B cell (primary cell): ENCODE measurements at regions not wholly inside any gene's neighbourhood (a gene's known extent, or its start where the extent isn't known, plus 50 kb on each side); places are given as distances from the start of the nearest gene placed in this dataset.

Experiments used
- ATAC-seq: fragments of 200-7000 bp; cut with Tn5 transposase; one replicate; pipeline ENCODE4 v1.10.0; 2021; ENCODE audit warnings: low read depth, mild to moderate bottlenecking, moderate number of reproducible peaks, moderate library complexity
- CTCF ChIA-PET: fragments of 350-600 bp; sonication (Branson Sonifier 250); formaldehyde crosslinking; loops from one replicate; lab custom pipeline; 2021; ENCODE audit warnings: antibody characterized with exemption, inconsistent platforms; lab: Charles Lee
- POLR2A ChIA-PET: fragments of 350-600 bp; sonication (Branson Sonifier 250); formaldehyde crosslinking; loops from one replicate; lab custom pipeline; 2021; ENCODE audit warnings: antibody characterized with exemption; lab: Charles Lee
- DNase-seq: peaks from one replicate; pipeline ENCODE4 v3.0.0; 2013
- H2AFZ ChIP-seq: 2 replicates; pipeline ENCODE4 v1.6.1; 2012; ENCODE audit warnings: mild to moderate bottlenecking, low read depth, low read length; ENCODE audit not compliant: insufficient read depth, poor library complexity, severe bottlenecking
- H3K27ac ChIP-seq, 2 donors: 1 replicate in 1 of 2; 2 replicates in 1 of 2; pipeline ENCODE4 v1.5.1; 2012 to 2013; ENCODE audit warnings: low read length in 2 of 2, mild to moderate bottlenecking in 2 of 2, moderate library complexity in 1 of 2
- H3K27me3 ChIP-seq, 4 experiments: fragments of 200-600 bp in 1 of 4; sonication (generic) in 1 of 4; replicated peaks in 1 of 4; 1 replicate in 2 of 4; 2 replicates in 2 of 4; pipeline versions ENCODE4 v1.6.1 to v1.7.0; 2013 to 2016; ENCODE audit warnings: low read length in 3 of 4, mild to moderate bottlenecking in 2 of 4, mixed read lengths in 1 of 4, moderate library complexity in 1 of 4; ENCODE audit not compliant: insufficient read depth in 4 of 4, control insufficient read depth in 3 of 4; ENCODE audit errors: control extremely low read depth in 1 of 4
- H3K36me3 ChIP-seq, 2 experiments: replicated peaks in 1 of 2; 1 replicate in 1 of 2; 2 replicates in 1 of 2; pipeline versions ENCODE4 v1.6.1 to v1.7.1; 2013; ENCODE audit warnings: low read length in 1 of 2; ENCODE audit not compliant: insufficient read depth in 2 of 2, control insufficient read depth in 1 of 2; ENCODE audit errors: control extremely low read depth in 1 of 2, extremely low read depth in 1 of 2
- H3K4me1 ChIP-seq, 2 donors: fragments of 200-600 bp in 1 of 2; sonication (generic) in 1 of 2; 1 replicate in 1 of 2; 2 replicates in 1 of 2; pipeline versions ENCODE4 v1.5.1 to v1.6.1; 2013 to 2017; ENCODE audit warnings: low read length in 2 of 2; ENCODE audit not compliant: control insufficient read depth in 2 of 2, insufficient read depth in 2 of 2
- H3K4me2 ChIP-seq: replicated peaks from 2 replicates; pipeline ENCODE3; 2012; ENCODE audit warnings: mild to moderate bottlenecking, low read depth, low read length; ENCODE audit not compliant: poor library complexity, severe bottlenecking
- H3K4me3 ChIP-seq, 5 experiments: fragments of 200-600 bp in 1 of 5; sonication (generic) in 1 of 5; 1 replicate in 3 of 5; 2 replicates in 2 of 5; pipeline versions ENCODE4 v1.5.1 to v1.7.0; 2011 to 2016; ENCODE audit warnings: low read length in 4 of 5, mild to moderate bottlenecking in 4 of 5, low read depth in 2 of 5, control low read depth in 1 of 5, moderate library complexity in 1 of 5; ENCODE audit not compliant: insufficient read depth in 1 of 5; ENCODE audit errors: control extremely low read depth in 1 of 5, extremely low read depth in 1 of 5
- H3K79me2 ChIP-seq: fragments of 200-600 bp; sonication (generic); one replicate; pipeline ENCODE4 v1.6.0; 2016; ENCODE audit warnings: low read length; ENCODE audit not compliant: control insufficient read depth, insufficient read depth
- H3K9ac ChIP-seq: fragments of 200-600 bp; sonication (generic); 2 replicates; pipeline ENCODE4 v1.6.1; 2017; ENCODE audit warnings: mild to moderate bottlenecking, low read length, moderate library complexity
- H3K9me3 ChIP-seq, 3 donors: one replicate each; pipeline versions ENCODE4 v1.6.1 to v1.7.1; 2013; ENCODE audit warnings: low read length in 2 of 3; ENCODE audit not compliant: control insufficient read depth in 2 of 3, insufficient read depth in 1 of 3; ENCODE audit errors: control extremely low read depth in 1 of 3
- H4K20me1 ChIP-seq: 2 replicates; pipeline ENCODE4 v1.6.0; 2012; ENCODE audit warnings: mild to moderate bottlenecking, low read length; ENCODE audit not compliant: insufficient read depth, control insufficient read depth, poor library complexity, severe bottlenecking
- H3K27ac Mint-ChIP-seq: one replicate; pipeline ENCODE4 v1.8.0; 2021; ENCODE audit warnings: mixed read lengths
- H3K27me3 Mint-ChIP-seq: one replicate; pipeline ENCODE4 v1.8.0; 2021; ENCODE audit warnings: mixed read lengths
- H3K4me1 Mint-ChIP-seq: one replicate; pipeline ENCODE4 v1.8.0; 2021; ENCODE audit warnings: mixed read lengths
- H3K4me3 Mint-ChIP-seq: one replicate; pipeline ENCODE4 v1.8.0; 2021; ENCODE audit warnings: mixed read lengths
- H3K9me3 Mint-ChIP-seq: one replicate; pipeline ENCODE4 v1.8.0; 2022; ENCODE audit warnings: mixed read lengths; ENCODE audit not compliant: insufficient read depth
- EZH2 ChIP-seq: IDR thresholded peaks from 2 replicates; pipeline ENCODE4 v1.6.1; 2012; ENCODE audit warnings: borderline replicate concordance, low read depth, mild to moderate bottlenecking, moderate library complexity, low read length; ENCODE audit not compliant: insufficient read depth, poor library complexity, severe bottlenecking
- WGBS: methylation state at CpG from one replicate; pipeline ENCODE4 v1.1.5; 2013; ENCODE audit warnings: missing lambda C conversion rate; ENCODE audit not compliant: insufficient coverage; 5-methylcytosine and 5-hydroxymethylcytosine counted together
- intact Hi-C: fragments of 100-400 bp; cut with micrococcal nuclease; formaldehyde crosslinking; loops from one replicate; pipeline ENCODE4 v1.10.0; 2022
- TF ChIP-seq, protein P1 (sequence below): fragments of 200-600 bp; IDR thresholded peaks from one replicate; pipeline ENCODE4 v1.8.0; 2022; ENCODE audit warnings: antibody characterized with exemption, mild to moderate bottlenecking

GRCh38 chr3:117080872-117081271 is 371.3 kb downstream of the TUSC7 start:
- Histone ChIP-seq H4K20me1 (no peaks in the 10 kb centered on the region), H3K79me2 (no peaks in the 10 kb centered on the region), H3K4me1 (no peaks in the 10 kb centered on the region), H3K9me3 (no peaks in the 10 kb centered on the region), H3K27ac (no peak overlapping the region), H3K9ac (no peak overlapping the region), H3K4me3 (no peak overlapping the region), H3K27me3 (no peaks in the 10 kb centered on the region), H3K4me2 (no peak overlapping the region), H3K36me3 (no peaks in the 10 kb centered on the region), H2AFZ (no peak overlapping the region)
- H3K4me1 Mint-ChIP-seq, result no peaks in the 10 kb centered on the region
- ChIA-PET POLR2A (no interaction called here), CTCF (no interaction called here)
- no peaks in the 10 kb centered on the region for H3K27me3 Mint-ChIP-seq
- no peak overlapping the region for H3K27ac Mint-ChIP-seq
- no peak for TF ChIP-seq EZH2
- TF ChIP-seq, protein P1, sequence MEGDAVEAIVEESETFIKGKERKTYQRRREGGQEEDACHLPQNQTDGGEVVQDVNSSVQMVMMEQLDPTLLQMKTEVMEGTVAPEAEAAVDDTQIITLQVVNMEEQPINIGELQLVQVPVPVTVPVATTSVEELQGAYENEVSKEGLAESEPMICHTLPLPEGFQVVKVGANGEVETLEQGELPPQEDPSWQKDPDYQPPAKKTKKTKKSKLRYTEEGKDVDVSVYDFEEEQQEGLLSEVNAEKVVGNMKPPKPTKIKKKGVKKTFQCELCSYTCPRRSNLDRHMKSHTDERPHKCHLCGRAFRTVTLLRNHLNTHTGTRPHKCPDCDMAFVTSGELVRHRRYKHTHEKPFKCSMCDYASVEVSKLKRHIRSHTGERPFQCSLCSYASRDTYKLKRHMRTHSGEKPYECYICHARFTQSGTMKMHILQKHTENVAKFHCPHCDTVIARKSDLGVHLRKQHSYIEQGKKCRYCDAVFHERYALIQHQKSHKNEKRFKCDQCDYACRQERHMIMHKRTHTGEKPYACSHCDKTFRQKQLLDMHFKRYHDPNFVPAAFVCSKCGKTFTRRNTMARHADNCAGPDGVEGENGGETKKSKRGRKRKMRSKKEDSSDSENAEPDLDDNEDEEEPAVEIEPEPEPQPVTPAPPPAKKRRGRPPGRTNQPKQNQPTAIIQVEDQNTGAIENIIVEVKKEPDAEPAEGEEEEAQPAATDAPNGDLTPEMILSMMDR, result no peak
- intact Hi-C loops, result no loop called here
- ATAC-seq (no peak), DNase-seq (no peak)
- no CpG with 5 or more reads among the region's 2 CpGs for WGBS
- H3K9me3 Mint-ChIP-seq, result no peaks in the 10 kb centered on the region
- no peak overlapping the region for H3K4me3 Mint-ChIP-seq

- H3K27ac ChIP-seq, result no peak overlapping the region
- no peaks in the 10 kb centered on the region for H3K27me3 ChIP-seq
- H3K4me3 ChIP-seq, result no peak overlapping the region
- no peak overlapping the region for H3K4me2 ChIP-seq
- H3K9me3 ChIP-seq, result no peaks in the 10 kb centered on the region
- ChIA-PET CTCF (no interaction called here), POLR2A (no interaction called here)
- no peak overlapping the region for H2AFZ ChIP-seq
- Mint-ChIP-seq H3K4me1 (no peaks in the 10 kb centered on the region), H3K27ac (no peak overlapping the region), H3K9me3 (no peaks in the 10 kb centered on the region), H3K27me3 (no peaks in the 10 kb centered on the region), H3K4me3 (no peak overlapping the region)
- intact Hi-C loops, result no loop called here
- H3K79me2 ChIP-seq, result no peaks in the 10 kb centered on the region
- ATAC-seq (no peak), DNase-seq (no peak)
- H3K4me1 ChIP-seq, result no peaks in the 10 kb centered on the region
- no peak overlapping the region for H3K9ac ChIP-seq
- H3K36me3 ChIP-seq, result no peaks in the 10 kb centered on the region
- no peak for TF ChIP-seq EZH2
- TF ChIP-seq, protein P1, result no peak
- 100% methylated on average over 1 of the region's 3 CpGs for WGBS
- no peaks in the 10 kb centered on the region for H4K20me1 ChIP-seq
These were observed 374.7 kb downstream of the TUSC7 start for GRCh38 chr3:117084277-117084676.
